OCI-LY1 (cell line): ENCODE measurements at regions not wholly inside any gene's neighbourhood (a gene's known extent, or its start where the extent isn't known, plus 50 kb on each side); places are given as distances from the start of the nearest gene placed in this dataset.

Source experiments
- EZH2 ChIP-seq: fragments of 200-600 bp; sonication (generic), shearing (Covaris generic); IDR thresholded peaks from 2 replicates; pipeline ENCODE4 v1.8.0; 2017; ENCODE audit warnings: borderline replicate concordance, mixed run types, mild to moderate bottlenecking, antibody characterized with exemption, low read length, moderate library complexity, mixed read lengths
- TF ChIP-seq, protein P1 (sequence below): fragments of 200-600 bp; sonication (generic), shearing (Covaris generic); IDR thresholded peaks from 2 replicates; pipeline ENCODE4 v1.5.1; 2017; ENCODE audit warnings: mild to moderate bottlenecking, antibody characterized with exemption, low read length, moderate library complexity, mixed read lengths

DNA sequence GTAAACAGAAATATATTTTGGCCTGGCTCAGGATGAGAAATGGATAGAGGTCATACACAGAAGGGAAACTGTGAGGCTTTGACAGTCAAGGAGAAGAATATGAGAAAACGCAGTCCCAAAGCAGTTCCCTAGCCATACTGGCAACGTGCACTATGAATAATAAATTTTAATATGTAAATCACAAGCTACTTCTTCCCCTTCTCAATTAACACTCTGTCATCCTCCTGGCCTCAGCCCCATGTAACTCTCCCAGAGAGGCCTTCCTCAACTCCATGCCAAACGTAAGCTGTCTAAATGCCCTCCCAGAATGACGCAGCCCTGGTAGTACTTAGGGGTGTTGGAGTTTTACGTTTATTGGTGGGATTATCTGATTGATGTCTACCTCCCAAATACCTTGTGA lies 732.6 kb downstream of the LIG4 start:
- TF ChIP-seq, protein P1, sequence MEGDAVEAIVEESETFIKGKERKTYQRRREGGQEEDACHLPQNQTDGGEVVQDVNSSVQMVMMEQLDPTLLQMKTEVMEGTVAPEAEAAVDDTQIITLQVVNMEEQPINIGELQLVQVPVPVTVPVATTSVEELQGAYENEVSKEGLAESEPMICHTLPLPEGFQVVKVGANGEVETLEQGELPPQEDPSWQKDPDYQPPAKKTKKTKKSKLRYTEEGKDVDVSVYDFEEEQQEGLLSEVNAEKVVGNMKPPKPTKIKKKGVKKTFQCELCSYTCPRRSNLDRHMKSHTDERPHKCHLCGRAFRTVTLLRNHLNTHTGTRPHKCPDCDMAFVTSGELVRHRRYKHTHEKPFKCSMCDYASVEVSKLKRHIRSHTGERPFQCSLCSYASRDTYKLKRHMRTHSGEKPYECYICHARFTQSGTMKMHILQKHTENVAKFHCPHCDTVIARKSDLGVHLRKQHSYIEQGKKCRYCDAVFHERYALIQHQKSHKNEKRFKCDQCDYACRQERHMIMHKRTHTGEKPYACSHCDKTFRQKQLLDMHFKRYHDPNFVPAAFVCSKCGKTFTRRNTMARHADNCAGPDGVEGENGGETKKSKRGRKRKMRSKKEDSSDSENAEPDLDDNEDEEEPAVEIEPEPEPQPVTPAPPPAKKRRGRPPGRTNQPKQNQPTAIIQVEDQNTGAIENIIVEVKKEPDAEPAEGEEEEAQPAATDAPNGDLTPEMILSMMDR, result no peak
- TF ChIP-seq EZH2, result no peak
